Right forelimb (tissue), 1 donor: ENCODE measurements at regions not wholly inside any gene's neighbourhood (a gene's known extent, or its start where the extent isn't known, plus 50 kb on each side); places are given as distances from the start of the nearest gene placed in this dataset.
"Not testable (repeated sequence)": the region's sequence is repeated elsewhere in the genome, so short reads cannot be mapped to it uniquely, and the experiment has no call there.

Source experiments
- DNase-seq: peaks from one replicate; pipeline ENCODE4 v3.0.0-alpha.2; 2018

DNA sequence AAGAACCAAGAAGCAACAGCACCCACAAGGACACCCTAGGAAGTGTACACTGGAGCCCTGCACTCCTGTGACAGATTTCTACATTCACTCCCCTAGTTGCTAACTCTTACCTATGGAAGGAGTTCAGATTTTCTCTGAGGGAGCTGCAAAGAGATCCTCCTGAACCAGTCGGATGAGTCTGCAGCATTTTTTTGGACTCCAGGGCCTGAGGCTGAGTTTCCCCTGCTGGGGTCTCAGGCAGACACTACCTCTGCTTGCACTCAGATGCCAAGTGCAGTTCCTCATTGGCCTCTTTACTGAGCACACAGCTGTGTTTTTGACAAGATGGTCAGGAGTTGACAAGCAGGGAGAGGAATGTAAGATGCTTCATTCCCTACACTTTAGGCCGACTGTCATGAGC is 153.2 kb upstream of the RBM19 start:
- no peak for DNase-seq

- no peak for DNase-seq
These were observed 130.3 kb upstream of the RBM19 start for GRCh38 chr12:114096461-114096860.

GRCh38 chr12:114093520-114093919 is 127.4 kb upstream of the RBM19 start:
- no peak for DNase-seq

GRCh38 chr12:114092981-114093380 is 126.9 kb upstream of the RBM19 start:
- no peak for DNase-seq

GRCh38 chr12:114090211-114090610 is 124.1 kb upstream of the RBM19 start:
- no peak for DNase-seq

DNA sequence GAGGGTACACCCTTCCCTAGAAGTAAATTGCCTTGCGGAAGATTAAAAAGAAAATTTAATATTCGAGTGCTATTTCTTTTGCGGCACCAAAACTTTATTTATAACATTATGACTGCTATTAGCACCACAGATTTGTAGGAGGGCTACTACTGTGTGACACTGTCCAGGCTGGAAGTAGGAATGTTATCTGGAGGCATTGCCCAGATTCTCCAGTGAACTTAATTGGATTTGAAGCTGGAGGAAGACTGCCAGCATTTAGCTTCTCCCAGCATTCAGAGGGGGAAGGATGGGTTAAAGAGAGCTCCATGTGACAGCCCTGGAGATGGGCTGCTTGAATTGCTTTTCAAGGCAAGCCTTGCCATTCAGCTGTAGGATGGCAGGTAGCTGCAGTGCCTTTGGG is 107.0 kb upstream of the RBM19 start:
- no peak for DNase-seq

GRCh38 chr12:114069507-114069906 is 103.4 kb upstream of the RBM19 start:
- no peak for DNase-seq

- no peak for DNase-seq
These were observed 98.4 kb upstream of the RBM19 start for GRCh38 chr12:114064497-114064896.

DNA sequence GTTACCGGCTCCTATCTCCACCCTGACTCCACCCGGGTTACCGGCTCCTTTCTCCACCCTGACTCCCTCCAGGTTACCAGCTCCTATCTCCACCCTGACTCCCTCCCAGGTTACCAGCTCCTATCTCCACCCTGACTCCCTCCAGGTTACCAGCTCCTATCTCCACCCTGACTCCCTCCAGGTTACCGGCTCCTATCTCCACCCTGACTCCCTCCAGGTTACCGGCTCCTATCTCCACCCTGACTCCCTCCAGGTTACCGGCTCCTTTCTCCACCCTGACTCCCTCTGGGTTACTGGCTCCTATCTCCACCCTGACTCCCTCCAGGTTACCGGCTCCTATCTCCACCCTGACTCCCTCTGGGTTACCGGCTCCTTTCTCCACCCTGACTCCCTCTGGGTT is 97.9 kb upstream of the RBM19 start:
- not testable (repeated sequence) for DNase-seq

GRCh38 chr12:114063435-114063834 is 97.3 kb upstream of the RBM19 start:
- no peak for DNase-seq

DNA sequence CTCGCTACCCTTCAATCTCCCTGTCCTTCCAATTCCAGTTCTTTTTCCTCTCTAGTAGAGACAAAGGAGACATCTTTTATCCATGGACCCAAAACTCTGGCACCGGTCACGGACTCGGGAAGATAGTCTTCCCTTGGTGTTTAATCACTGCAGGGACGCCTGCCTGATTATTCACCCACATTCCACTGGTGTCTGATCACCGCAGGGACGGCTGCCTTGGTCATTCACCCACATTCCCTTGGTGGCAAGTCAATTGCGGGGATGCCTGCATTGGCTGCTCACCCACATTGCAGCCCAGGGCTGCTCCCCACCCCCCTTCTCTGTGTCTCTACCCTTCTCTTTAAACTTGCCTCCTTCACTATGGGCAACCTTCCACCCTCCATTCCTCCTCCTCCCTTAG is 90.2 kb upstream of the RBM19 start:
- DNase-seq, result not testable (repeated sequence)

- DNase-seq, result no peak
These were observed 88.9 kb upstream of the RBM19 start for GRCh38 chr12:114054982-114055381.

DNA sequence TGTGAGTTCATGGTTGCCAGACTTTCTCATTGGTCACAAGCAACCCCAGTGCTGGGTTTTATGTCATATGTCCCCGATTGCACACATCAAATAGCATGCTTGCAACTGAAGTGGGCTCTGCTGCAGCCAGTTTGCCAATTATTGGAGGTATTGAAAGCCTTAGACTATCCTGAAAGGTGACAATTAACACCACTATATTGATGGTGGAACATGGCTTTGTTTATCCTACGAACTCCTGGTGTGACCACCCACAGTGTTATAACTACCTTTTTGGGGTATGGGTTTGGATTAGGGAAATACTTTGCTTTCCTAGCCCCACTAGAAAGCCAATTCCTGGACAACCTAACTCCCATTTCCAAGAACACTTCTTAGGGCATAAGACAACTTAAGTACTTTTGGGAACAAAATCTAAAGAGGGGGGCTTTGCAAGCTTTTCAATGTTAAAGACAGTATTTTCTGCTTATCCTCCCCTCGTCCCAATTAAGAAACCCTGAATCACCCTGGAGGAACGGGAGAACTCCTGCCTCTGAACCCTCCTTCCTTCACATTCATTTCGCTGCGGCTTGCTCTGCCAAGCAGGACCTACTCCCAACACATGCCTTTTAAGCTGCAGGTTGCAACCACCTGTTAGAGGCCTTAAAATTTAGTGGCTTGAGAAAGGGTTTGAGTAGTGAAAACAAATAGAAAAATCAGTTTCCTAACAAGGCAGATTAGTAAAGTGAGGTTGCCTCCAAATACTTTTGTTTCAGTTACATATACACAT is 80.3 kb upstream of the RBM19 start:
- no peak for DNase-seq

DNA sequence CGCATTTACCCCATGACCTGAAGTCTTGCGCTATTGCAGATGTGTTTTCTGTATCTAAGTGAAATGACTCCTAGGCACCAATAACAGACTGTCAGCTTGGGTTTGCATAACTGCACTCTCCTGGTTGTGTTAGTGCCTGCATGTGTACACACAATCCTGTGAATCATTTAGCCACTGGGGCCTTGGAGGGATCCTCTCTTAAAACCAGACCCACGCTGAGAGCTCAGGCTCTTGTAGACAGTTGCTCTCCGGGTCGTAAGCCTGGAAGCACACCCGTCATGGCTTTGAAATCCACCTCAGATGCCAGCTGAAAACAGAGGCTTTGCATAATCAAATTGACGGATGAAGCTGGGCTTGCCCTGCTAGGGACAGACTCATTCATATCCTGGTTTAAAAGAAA is 79.2 kb upstream of the RBM19 start:
- no peak for DNase-seq

GRCh38 chr12:114041590-114041989 is 75.5 kb upstream of the RBM19 start:
- no peak for DNase-seq

- DNase-seq, result no peak
These were observed 75.0 kb upstream of the RBM19 start for GRCh38 chr12:114041136-114041535.

GRCh38 chr12:114038962-114039361 is 72.8 kb upstream of the RBM19 start:
- no peak for DNase-seq

DNA sequence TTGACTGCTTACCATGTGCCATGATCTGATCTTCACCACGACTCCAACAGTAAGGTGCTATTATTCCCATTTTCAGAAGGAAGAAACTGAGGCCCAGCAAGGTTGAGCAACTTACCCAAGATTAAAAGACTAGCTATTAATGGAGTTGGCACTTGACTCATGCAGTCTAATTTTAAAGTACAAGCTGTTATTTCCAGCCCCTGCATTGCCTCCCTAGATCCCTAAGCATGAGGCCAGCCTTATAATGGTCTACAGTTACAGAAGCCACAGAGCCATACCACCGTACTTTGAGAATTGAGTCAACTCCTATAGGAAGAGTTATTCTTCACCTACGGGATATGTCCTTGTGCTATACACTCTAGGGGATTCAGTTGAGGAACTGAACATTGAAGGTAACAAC is 66.7 kb upstream of the RBM19 start:
- DNase-seq, result no peak

DNA sequence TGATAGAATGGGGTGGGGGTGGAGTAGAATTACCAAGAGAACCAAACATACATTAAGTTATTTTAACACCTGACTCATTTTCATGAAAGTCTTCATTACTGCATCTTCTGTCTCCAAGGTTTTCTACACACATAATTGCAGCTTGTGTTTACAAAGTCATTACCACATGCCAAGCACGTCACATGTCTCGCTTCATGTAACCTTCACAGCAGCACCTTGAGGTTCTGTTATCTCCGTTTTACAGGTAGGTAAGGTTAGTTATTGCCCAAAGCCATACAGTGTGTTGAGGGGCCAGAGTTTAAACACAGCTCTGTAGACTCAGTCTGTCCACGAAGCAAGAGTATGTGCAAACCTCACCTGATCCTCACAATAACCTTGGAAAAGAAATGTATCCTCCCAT is 64.3 kb upstream of the RBM19 start:
- DNase-seq, result no peak

DNA sequence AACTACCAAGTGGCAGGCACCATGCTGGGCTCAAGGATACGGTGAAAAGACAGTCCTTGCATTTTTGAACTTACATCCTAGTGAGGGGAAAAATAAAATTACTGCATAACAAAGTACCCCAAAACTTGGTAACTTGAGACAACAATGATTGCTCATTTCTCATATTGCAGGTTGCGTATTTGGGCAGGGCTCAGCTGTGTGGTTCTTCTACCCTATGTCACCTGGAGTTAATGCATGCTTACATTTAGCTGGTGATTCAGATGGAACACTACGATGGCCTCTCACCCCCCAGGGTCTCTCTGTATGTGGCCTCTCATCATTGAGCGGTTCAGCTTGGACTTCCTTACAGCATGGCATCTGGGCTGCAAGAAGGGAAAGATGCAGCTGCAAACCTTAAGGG is 60.7 kb upstream of the RBM19 start:
- DNase-seq, result no peak

GRCh38 chr12:114025935-114026334 is 59.8 kb upstream of the RBM19 start:
- DNase-seq, result no peak

DNA sequence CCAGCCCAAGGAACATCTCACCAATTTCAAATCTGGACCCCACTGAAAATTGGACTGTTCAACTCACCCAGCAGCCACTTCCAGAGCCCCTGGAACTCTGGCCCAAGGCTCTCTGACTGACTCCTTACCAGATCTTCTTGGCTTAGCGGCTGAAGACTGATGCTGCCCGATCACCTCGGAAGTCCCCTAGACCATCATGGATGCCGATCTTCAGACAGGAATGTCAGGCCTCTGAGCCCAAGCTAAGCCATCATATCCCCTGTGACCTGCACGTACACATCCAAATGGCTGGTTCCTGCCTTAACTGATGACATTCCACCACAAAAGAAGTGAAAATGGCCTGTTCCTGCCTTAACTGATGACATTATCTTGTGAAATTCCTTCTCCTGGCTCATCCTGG is 56.0 kb upstream of the RBM19 start:
- not testable (repeated sequence) for DNase-seq

- DNase-seq, result no peak
These were observed 52.5 kb upstream of the RBM19 start for GRCh38 chr12:114018669-114019068.
